ENCODE measurements at regions not wholly inside any gene's neighbourhood (a gene's known extent, or its start where the extent isn't known, plus 50 kb on each side); places are given as distances from the start of the nearest gene placed in this dataset.

DNA sequence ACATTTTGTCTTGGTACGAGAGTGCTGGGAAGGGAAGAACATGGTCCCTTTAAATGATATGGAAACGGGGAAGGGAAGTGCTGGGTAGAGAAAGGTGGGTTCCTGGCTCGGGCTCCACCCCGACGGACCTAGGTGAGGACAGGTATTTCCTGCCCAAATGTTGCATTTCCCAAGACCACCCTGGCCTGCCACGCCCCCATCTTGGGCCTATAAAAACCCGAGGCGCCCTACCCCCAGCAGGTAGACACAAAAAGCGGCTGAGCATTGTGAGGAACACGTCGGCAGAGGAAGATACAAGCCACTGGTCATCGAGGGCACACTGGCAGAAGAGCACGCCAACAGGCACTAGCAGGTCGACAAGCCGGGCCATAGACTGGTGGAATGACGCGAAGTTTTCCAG is 99.4 kb downstream of the AASDHPPT start:
- DNase-seq (ENCODE audit: low spot score in 2 of 2) = no peak
- intact Hi-C loops (cut with DNase I; ENCODE audit: low total_unique reads) = no loop called here
- H3K27me3 ChIP-seq = no peaks in the 10 kb centered on the region
- H3K4me1 ChIP-seq = no peaks in the 10 kb centered on the region
- no peak overlapping the region for H3K27ac ChIP-seq
- TF ChIP-seq POLR2AphosphoS5 (IDR thresholded peaks at IDR 0.05) = no peak
- TF ChIP-seq, protein P1, sequence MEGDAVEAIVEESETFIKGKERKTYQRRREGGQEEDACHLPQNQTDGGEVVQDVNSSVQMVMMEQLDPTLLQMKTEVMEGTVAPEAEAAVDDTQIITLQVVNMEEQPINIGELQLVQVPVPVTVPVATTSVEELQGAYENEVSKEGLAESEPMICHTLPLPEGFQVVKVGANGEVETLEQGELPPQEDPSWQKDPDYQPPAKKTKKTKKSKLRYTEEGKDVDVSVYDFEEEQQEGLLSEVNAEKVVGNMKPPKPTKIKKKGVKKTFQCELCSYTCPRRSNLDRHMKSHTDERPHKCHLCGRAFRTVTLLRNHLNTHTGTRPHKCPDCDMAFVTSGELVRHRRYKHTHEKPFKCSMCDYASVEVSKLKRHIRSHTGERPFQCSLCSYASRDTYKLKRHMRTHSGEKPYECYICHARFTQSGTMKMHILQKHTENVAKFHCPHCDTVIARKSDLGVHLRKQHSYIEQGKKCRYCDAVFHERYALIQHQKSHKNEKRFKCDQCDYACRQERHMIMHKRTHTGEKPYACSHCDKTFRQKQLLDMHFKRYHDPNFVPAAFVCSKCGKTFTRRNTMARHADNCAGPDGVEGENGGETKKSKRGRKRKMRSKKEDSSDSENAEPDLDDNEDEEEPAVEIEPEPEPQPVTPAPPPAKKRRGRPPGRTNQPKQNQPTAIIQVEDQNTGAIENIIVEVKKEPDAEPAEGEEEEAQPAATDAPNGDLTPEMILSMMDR (IDR thresholded peaks at IDR 0.05) = no peak
- TF ChIP-seq POLR2A (IDR thresholded peaks at IDR 0.05) = no peak
- H3K4me3 ChIP-seq = no peak overlapping the region
- no peaks in the 10 kb centered on the region for H3K36me3 ChIP-seq
- H3K9me3 ChIP-seq = no peaks in the 10 kb centered on the region

DNA sequence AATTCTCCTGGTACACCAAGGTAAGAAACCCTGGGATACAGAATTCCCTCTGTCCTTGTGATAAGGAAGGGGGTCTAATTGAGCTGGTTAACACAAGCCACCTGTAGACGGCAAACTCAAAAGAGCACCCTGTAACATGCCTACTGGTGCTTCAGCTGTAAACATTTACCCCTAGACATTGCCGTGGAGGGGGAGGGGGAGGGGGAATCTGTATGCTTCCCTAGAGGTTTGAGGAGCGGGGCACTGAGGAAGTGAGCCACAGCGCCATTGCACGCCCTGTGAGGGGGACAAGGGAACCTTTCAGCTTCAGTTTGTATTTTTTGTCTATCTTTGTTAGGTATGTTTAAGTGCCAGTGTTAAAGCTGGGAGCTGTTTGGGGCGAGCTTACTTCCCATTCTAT is 99.8 kb downstream of the AASDHPPT start:
- no peak overlapping the region for H3K27ac ChIP-seq
- intact Hi-C loops (cut with DNase I; ENCODE audit: low total_unique reads) = no loop called here
- no peak overlapping the region for H3K4me3 ChIP-seq
- H3K9me3 ChIP-seq = no peaks in the 10 kb centered on the region
- no peaks in the 10 kb centered on the region for H3K36me3 ChIP-seq
- no peaks in the 10 kb centered on the region for H3K4me1 ChIP-seq
- TF ChIP-seq, protein P1 (IDR thresholded peaks at IDR 0.05) = no peak
- TF ChIP-seq POLR2A (IDR thresholded peaks at IDR 0.05) (no peak), POLR2AphosphoS5 (IDR thresholded peaks at IDR 0.05) (no peak)
- no peaks in the 10 kb centered on the region for H3K27me3 ChIP-seq
- no peak for DNase-seq (ENCODE audit: low spot score in 2 of 2)

DNA sequence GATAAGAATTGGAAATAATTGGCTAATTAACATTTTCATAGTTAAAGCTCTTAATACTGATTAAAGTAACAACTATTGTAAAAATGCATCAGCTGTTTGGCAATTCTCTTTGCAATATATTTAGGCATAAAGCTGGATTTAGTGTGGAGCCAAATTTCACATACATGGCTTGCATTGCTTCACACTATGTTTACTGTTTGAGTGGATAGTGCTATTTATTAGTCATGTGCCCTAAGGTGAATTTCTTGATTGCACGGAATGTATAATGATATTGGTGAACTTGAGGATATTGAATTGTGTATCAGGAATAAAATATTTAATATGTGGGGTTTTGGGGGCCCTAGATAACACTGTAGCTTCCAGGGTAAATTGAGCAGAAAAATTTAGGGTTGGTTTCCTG is 100.9 kb downstream of the AASDHPPT start:
- H3K27me3 ChIP-seq = no peaks in the 10 kb centered on the region
- no peaks in the 10 kb centered on the region for H3K36me3 ChIP-seq
- no peaks in the 10 kb centered on the region for H3K4me1 ChIP-seq
- no peak overlapping the region for H3K4me3 ChIP-seq
- no peak for TF ChIP-seq POLR2A (IDR thresholded peaks at IDR 0.05)
- TF ChIP-seq, protein P1 (IDR thresholded peaks at IDR 0.05) = no peak
- TF ChIP-seq POLR2AphosphoS5 (IDR thresholded peaks at IDR 0.05) = no peak
- H3K9me3 ChIP-seq = no peaks in the 10 kb centered on the region
- DNase-seq (ENCODE audit: low spot score in 2 of 2) = no peak
- H3K27ac ChIP-seq = no peak overlapping the region
- intact Hi-C loops (cut with DNase I; ENCODE audit: low total_unique reads) = no loop called here

DNA sequence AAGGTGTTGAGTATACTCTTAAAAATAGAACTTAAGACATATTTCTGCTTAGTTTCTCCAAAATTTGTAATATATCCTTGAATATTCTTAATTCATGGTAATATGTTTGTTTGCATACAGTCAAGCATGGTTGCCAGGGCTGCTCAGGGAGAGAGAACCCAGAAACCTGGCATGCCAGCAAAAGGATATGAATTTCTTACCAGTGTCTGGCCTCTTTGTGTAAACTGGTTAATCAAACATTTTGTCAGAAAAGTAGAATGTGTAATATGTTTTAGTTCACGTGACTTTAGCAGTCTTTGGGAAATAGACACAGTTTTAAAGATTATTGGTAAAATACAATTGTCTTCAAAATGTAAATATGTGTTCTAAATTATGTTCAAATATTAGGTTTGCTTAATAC is 101.6 kb downstream of the AASDHPPT start:
- intact Hi-C loops (cut with DNase I; ENCODE audit: low total_unique reads) = no loop called here
- no peaks in the 10 kb centered on the region for H3K36me3 ChIP-seq
- no peaks in the 10 kb centered on the region for H3K4me1 ChIP-seq
- no peak for DNase-seq (ENCODE audit: low spot score in 2 of 2)
- TF ChIP-seq POLR2AphosphoS5 (IDR thresholded peaks at IDR 0.05) (no peak), POLR2A (IDR thresholded peaks at IDR 0.05) (no peak)
- TF ChIP-seq, protein P1 (IDR thresholded peaks at IDR 0.05) = no peak
- H3K27ac ChIP-seq = no peak overlapping the region
- H3K27me3 ChIP-seq = no peaks in the 10 kb centered on the region
- H3K9me3 ChIP-seq = no peaks in the 10 kb centered on the region
- H3K4me3 ChIP-seq = no peak overlapping the region

DNA sequence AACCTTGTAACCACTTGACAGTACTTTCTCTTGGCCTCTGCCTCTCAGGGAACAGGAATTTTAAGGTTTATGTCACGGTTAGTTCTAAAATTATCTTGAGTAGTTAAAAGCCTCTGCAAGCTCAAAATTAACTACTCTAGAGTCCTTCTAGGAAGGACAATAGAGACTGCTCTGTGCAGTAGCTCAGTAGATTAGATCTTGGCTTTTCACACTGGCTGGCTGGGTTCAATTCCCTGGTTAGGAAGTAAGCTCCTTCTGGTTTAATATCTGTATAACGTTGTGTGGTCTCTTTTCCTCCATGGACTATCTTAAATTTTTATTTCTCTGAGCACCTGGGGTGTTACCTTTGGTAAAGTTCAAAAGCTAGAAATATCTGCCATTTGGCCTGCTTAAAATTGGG is 109.2 kb downstream of the AASDHPPT start:
- no peak overlapping the region for H3K27ac ChIP-seq
- no peaks in the 10 kb centered on the region for H3K4me1 ChIP-seq
- no peaks in the 10 kb centered on the region for H3K9me3 ChIP-seq
- intact Hi-C loops (cut with DNase I; ENCODE audit: low total_unique reads) = no loop called here
- DNase-seq (ENCODE audit: low spot score in 2 of 2) = no peak
- H3K36me3 ChIP-seq = no peaks in the 10 kb centered on the region
- H3K4me3 ChIP-seq = no peak overlapping the region
- TF ChIP-seq POLR2AphosphoS5 (IDR thresholded peaks at IDR 0.05) (no peak), POLR2A (IDR thresholded peaks at IDR 0.05) (no peak)
- TF ChIP-seq, protein P1 (IDR thresholded peaks at IDR 0.05) = no peak
- H3K27me3 ChIP-seq = no peaks in the 10 kb centered on the region

Data from breast epithelium (tissue), 4 donors.